ENCODE measurements at regions not wholly inside any gene's neighbourhood (a gene's known extent, or its start where the extent isn't known, plus 50 kb on each side); places are given as distances from the start of the nearest gene placed in this dataset.

DNA sequence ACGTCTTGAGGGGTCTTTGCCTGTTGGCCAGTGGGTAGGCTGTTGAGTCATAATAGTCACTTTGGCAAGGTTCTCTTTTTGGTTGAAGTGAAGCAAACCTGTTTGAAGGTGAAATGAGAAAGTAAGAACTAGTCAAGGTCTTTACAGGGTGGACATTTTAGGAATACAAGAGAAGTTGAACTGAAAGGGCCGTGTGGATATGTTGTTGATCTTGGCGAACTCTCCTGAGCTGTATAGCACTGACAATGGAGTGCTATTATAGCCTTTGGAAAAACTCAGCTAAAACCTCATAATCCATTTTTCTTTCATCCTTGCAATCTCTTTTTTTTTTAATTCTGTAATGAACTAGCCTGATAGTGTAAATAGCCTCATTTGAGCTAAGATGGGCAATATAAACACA is 248.1 kb downstream of the MEIS1 start:
- Histone ChIP-seq H3K27me3 (ENCODE audit: low read length) (no peaks in the 10 kb centered on the region), H3K4me2 (ENCODE audit: low read depth, low read length, poor library complexity, severe bottlenecking) (no peak overlapping the region)

DNA sequence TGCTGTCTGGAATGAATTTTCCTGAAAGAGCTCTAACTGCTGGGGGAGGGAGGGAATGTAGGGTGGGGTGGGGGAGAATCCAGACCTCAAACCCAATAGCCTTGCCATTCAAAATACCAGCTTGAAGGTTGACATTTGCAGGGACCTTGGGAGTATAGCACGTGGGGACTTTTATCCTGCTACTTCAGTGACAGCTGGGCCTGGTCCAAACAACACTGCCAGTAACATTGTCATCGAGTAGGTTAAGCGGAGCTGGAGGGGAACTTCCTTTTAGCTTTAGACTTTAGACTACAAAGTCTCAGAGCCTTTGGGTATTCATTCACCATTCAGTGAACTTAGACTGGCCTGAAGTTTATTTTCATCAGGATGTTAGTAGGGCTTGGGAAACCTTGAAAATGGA is 248.7 kb downstream of the MEIS1 start:
- Histone ChIP-seq H3K79me2 (ENCODE audit: low read length) (no peaks in the 10 kb centered on the region), H4K20me1 (ENCODE audit: insufficient read depth, low read depth, low read length) (no peaks in the 10 kb centered on the region), H3K9me3 (ENCODE audit: low read length) (no peaks in the 10 kb centered on the region), H3K9ac (ENCODE audit: low read length) (no peak overlapping the region), H3K4me1 (ENCODE audit: low read length) (no peaks in the 10 kb centered on the region), H3K36me3 (ENCODE audit: insufficient read depth, low read length) (no peaks in the 10 kb centered on the region), H3K4me2 (ENCODE audit: low read depth, low read length, poor library complexity, severe bottlenecking) (no peak overlapping the region), H2AFZ (ENCODE audit: low read length) (no peak overlapping the region), H3K9me2 (replicated peaks; ENCODE audit: insufficient read depth, low read length) (no peaks in the 10 kb centered on the region), H3K27ac (ENCODE audit: low read length) (no peak overlapping the region), H3K27me3 (ENCODE audit: low read length) (no peaks in the 10 kb centered on the region), H3K4me3 (ENCODE audit: low read length) (no peak overlapping the region)
- DNase-seq: no peak

More for the DNA sequence above, 248.1 kb downstream of the MEIS1 start:
- no peak for DNase-seq
- Histone ChIP-seq H2AFZ (ENCODE audit: low read length) (no peak overlapping the region), H3K36me3 (ENCODE audit: insufficient read depth, low read length) (no peaks in the 10 kb centered on the region), H3K4me3 (ENCODE audit: low read length) (no peak overlapping the region), H3K9ac (ENCODE audit: low read length) (no peak overlapping the region), H3K9me3 (ENCODE audit: low read length) (no peaks in the 10 kb centered on the region), H3K27ac (ENCODE audit: low read length) (no peak overlapping the region), H4K20me1 (ENCODE audit: insufficient read depth, low read depth, low read length) (no peaks in the 10 kb centered on the region), H3K79me2 (ENCODE audit: low read length) (no peaks in the 10 kb centered on the region), H3K9me2 (replicated peaks; ENCODE audit: insufficient read depth, low read length) (no peaks in the 10 kb centered on the region), H3K4me1 (ENCODE audit: low read length) (no peaks in the 10 kb centered on the region)

DNA sequence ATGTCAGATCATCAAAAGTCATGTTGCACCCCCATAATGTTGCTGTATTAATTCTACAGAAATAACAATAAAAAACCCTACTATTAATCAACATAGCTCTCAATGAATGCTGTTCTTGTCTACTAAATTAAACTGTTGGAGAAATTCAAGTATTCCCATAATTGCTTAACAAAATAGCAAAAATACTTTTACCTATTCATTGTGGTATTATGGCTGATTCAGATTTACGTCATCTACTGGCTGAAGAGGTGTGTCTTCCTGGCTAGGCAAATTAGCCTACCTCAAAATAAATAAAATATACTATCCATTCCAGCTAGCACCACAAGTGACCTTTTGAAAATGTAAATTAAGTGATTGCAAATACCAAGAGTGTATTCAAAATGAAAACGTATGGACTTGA is 249.4 kb downstream of the MEIS1 start:
- no peaks in the 10 kb centered on the region for H4K20me1 ChIP-seq (ENCODE audit: insufficient read depth, low read depth, low read length)
- no peak overlapping the region for H3K9ac ChIP-seq (ENCODE audit: low read length)
- H3K79me2 ChIP-seq (ENCODE audit: low read length): no peaks in the 10 kb centered on the region

DNA sequence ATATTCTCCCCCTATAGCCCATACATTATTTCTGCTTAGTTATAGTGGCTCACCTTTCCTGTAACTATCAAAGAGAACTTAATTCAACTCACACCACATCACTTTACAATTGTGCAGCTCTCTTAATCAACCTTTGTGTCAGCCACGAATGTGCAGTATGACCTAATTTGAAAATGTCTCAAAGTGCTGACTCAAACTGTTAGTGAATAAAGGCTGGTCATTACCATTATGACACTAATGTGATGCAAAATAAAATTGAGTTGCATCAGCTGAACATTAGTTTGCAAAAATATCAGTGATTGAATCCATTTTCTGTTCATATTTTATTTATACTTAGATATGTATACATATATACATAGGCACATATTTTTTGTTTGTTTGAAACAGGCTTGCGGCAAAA is 251.8 kb downstream of the MEIS1 start:
- Histone ChIP-seq H3K27ac (ENCODE audit: low read length) (no peak overlapping the region), H3K9me3 (ENCODE audit: low read length) (no peaks in the 10 kb centered on the region), H3K79me2 (ENCODE audit: low read length) (no peaks in the 10 kb centered on the region), H3K9me2 (replicated peaks; ENCODE audit: insufficient read depth, low read length) (no peaks in the 10 kb centered on the region), H3K4me1 (ENCODE audit: low read length) (no peaks in the 10 kb centered on the region), H3K4me3 (ENCODE audit: low read length) (no peak overlapping the region), H4K20me1 (ENCODE audit: insufficient read depth, low read depth, low read length) (no peaks in the 10 kb centered on the region), H3K27me3 (ENCODE audit: low read length) (no peaks in the 10 kb centered on the region), H2AFZ (ENCODE audit: low read length) (no peak overlapping the region), H3K36me3 (ENCODE audit: insufficient read depth, low read length) (no peaks in the 10 kb centered on the region), H3K4me2 (ENCODE audit: low read depth, low read length, poor library complexity, severe bottlenecking) (no peak overlapping the region), H3K9ac (ENCODE audit: low read length) (no peak overlapping the region)
- DNase-seq: no peak

More for the DNA sequence above, 249.4 kb downstream of the MEIS1 start:
- no peak overlapping the region for H3K4me2 ChIP-seq (ENCODE audit: low read depth, low read length, poor library complexity, severe bottlenecking)
- no peak overlapping the region for H2AFZ ChIP-seq (ENCODE audit: low read length)
- H3K9me2 ChIP-seq (replicated peaks; ENCODE audit: insufficient read depth, low read length): no peaks in the 10 kb centered on the region
- H3K4me1 ChIP-seq (ENCODE audit: low read length): no peaks in the 10 kb centered on the region
- no peaks in the 10 kb centered on the region for H3K9me3 ChIP-seq (ENCODE audit: low read length)
- no peak for DNase-seq
- H3K27me3 ChIP-seq (ENCODE audit: low read length): no peaks in the 10 kb centered on the region
- H3K4me3 ChIP-seq (ENCODE audit: low read length): no peak overlapping the region
- H3K27ac ChIP-seq (ENCODE audit: low read length): no peak overlapping the region
- H3K36me3 ChIP-seq (ENCODE audit: insufficient read depth, low read length): no peaks in the 10 kb centered on the region

DNA sequence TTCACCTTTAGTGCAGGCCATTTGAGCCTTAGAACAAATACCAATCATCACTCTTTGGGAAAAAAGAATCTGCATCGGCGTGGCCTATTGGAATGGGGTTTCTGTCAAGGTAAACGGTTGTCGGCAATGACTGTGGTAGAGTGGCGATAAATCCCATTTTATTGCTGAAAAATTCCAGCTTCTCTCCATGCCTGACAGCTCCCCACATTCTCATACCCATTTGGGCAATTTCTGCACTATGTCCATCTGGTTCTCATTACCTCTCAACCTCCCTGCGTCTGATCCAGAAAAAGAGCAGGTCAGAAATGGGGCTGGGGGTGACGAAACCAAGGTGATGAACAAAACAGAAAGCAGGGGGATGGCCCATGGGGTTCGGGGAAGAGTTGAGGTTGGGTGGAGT is 254.0 kb downstream of the MEIS1 start:
- H3K4me1 ChIP-seq (ENCODE audit: low read length): no peaks in the 10 kb centered on the region

DNA sequence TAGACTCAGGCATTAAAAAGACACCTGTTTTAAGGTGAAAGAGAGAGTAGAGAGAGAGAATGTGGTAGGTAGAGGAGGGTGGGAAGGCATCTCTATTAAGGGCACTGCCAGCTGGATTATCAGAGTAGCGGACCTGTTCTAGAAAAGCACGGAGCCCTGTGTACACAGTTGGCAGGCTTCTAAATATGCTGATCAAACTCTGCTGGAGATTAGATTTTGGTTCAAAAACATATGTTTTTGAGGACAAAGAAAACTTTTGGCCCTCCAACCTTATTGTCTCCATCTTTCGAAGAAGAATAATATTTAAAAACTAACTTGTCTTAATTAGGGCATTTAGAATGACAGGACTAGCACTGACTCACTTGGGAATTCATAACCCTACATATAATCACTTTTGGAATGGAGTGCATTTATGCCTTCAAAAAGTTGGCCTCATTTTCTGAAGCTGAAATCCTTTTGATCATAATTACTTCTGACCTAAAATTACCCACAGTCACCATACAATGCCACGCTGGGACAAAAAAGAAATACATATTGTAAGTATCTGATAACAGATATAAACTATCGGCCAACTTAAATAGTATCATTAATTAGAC is 254.6 kb downstream of the MEIS1 start:
- Histone ChIP-seq H3K4me2 (ENCODE audit: low read depth, low read length, poor library complexity, severe bottlenecking) (no peak overlapping the region), H2AFZ (ENCODE audit: low read length) (no peak overlapping the region), H3K79me2 (ENCODE audit: low read length) (no peaks in the 10 kb centered on the region), H3K4me3 (ENCODE audit: low read length) (no peak overlapping the region), H3K27ac (ENCODE audit: low read length) (no peak overlapping the region), H3K9me2 (replicated peaks; ENCODE audit: insufficient read depth, low read length) (no peaks in the 10 kb centered on the region), H3K36me3 (ENCODE audit: insufficient read depth, low read length) (no peaks in the 10 kb centered on the region), H4K20me1 (ENCODE audit: insufficient read depth, low read depth, low read length) (no peaks in the 10 kb centered on the region), H3K27me3 (ENCODE audit: low read length) (no peaks in the 10 kb centered on the region), H3K4me1 (ENCODE audit: low read length) (no peaks in the 10 kb centered on the region), H3K9me3 (ENCODE audit: low read length) (no peaks in the 10 kb centered on the region), H3K9ac (ENCODE audit: low read length) (no peak overlapping the region)
- DNase-seq: no peak

More for the DNA sequence above, 254.0 kb downstream of the MEIS1 start:
- H2AFZ ChIP-seq (ENCODE audit: low read length): no peak overlapping the region
- no peak overlapping the region for H3K4me2 ChIP-seq (ENCODE audit: low read depth, low read length, poor library complexity, severe bottlenecking)
- H3K9ac ChIP-seq (ENCODE audit: low read length): no peak overlapping the region
- no peaks in the 10 kb centered on the region for H3K79me2 ChIP-seq (ENCODE audit: low read length)
- no peaks in the 10 kb centered on the region for H3K9me2 ChIP-seq (replicated peaks; ENCODE audit: insufficient read depth, low read length)
- no peaks in the 10 kb centered on the region for H3K9me3 ChIP-seq (ENCODE audit: low read length)
- no peaks in the 10 kb centered on the region for H3K27me3 ChIP-seq (ENCODE audit: low read length)
- no peak overlapping the region for H3K27ac ChIP-seq (ENCODE audit: low read length)
- H3K36me3 ChIP-seq (ENCODE audit: insufficient read depth, low read length): no peaks in the 10 kb centered on the region
- no peak overlapping the region for H3K4me3 ChIP-seq (ENCODE audit: low read length)
- no peaks in the 10 kb centered on the region for H4K20me1 ChIP-seq (ENCODE audit: insufficient read depth, low read depth, low read length)
- DNase-seq: no peak

DNA sequence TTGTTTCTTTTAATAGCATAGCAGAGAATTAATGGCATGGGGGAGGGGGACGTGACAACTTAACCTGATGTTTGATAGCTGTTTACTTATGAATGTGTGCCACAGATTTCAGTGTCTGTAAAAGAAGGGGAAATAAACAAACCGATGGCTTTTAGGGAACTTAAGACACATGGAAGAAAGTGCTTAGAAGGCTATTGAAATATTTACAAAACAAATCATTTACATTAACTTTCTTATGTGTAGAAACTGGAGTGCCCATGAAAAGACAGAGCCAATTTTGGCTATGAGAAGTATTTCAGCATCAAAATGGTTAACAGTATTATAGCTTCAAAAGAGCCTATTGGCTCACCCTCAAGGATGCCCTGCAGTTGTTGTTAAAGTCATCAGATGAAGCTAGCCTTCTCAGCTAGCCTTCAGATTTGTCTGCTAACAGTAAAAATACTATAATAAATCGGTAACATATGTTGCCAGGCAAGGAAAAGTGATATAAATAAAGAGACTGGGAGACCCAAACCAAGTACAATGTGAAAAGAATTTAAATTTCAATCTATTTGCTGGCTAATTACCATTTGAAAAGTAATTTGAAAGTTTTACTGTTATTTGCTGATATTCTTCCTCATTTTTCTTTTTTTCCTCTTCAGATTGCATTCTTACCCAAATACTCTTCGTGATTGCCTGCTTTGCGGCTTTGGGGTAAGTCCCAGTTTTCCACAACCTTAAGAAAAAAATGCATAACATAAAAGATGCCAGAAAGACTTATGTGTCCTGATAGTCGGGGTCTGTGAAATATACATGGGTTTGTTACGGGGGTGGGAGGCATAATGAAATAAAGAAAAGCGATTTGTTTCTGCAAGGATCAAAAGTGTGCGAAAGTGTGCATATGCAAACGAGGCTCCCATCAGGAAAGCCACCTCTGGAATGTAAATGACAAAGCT is 256.4 kb downstream of the MEIS1 start:
- Histone ChIP-seq H3K9me3 (ENCODE audit: low read length) (no peaks in the 10 kb centered on the region), H3K36me3 (ENCODE audit: insufficient read depth, low read length) (no peaks in the 10 kb centered on the region), H3K4me2 (ENCODE audit: low read depth, low read length, poor library complexity, severe bottlenecking) (no peak overlapping the region), H3K4me1 (ENCODE audit: low read length) (no peaks in the 10 kb centered on the region), H3K27me3 (ENCODE audit: low read length) (no peaks in the 10 kb centered on the region), H3K9ac (ENCODE audit: low read length) (no peak overlapping the region), H3K9me2 (replicated peaks; ENCODE audit: insufficient read depth, low read length) (no peaks in the 10 kb centered on the region), H3K27ac (ENCODE audit: low read length) (no peak overlapping the region), H3K79me2 (ENCODE audit: low read length) (no peaks in the 10 kb centered on the region), H3K4me3 (ENCODE audit: low read length) (no peak overlapping the region), H4K20me1 (ENCODE audit: insufficient read depth, low read depth, low read length) (no peaks in the 10 kb centered on the region), H2AFZ (ENCODE audit: low read length) (no peak overlapping the region)
- DNase-seq: no peak

DNA sequence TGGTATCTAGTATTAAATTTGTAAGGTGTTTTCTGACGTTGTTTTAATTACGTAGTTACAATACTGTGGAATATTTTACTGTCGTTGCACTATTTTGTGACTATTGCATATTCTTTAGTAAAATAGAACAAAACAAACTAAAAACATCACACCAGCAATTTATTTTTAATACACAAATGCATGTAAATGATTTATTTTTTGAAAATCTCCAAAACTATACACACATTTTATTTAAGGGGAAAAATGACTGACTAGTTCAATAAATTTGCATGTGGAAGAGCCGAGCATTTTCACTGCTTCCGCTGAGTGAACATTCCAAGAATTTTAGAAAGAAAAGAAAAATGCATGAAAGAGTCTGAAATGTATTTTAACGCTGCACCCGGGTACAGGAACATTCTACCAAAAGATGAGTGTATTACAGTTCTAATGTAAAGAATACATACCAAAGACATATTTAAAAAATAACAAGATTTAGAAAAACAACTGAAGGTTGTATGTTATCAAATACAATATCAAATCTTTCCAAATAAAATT is 257.7 kb downstream of the MEIS1 start:
- no peak overlapping the region for H3K27ac ChIP-seq (ENCODE audit: low read length)
- no peaks in the 10 kb centered on the region for H3K9me3 ChIP-seq (ENCODE audit: low read length)
- H3K4me1 ChIP-seq (ENCODE audit: low read length): no peaks in the 10 kb centered on the region
- no peaks in the 10 kb centered on the region for H3K27me3 ChIP-seq (ENCODE audit: low read length)
- no peaks in the 10 kb centered on the region for H3K9me2 ChIP-seq (replicated peaks; ENCODE audit: insufficient read depth, low read length)
- H3K36me3 ChIP-seq (ENCODE audit: insufficient read depth, low read length): no peaks in the 10 kb centered on the region
- no peak overlapping the region for H3K4me2 ChIP-seq (ENCODE audit: low read depth, low read length, poor library complexity, severe bottlenecking)
- H3K79me2 ChIP-seq (ENCODE audit: low read length): no peaks in the 10 kb centered on the region
- no peak overlapping the region for H3K9ac ChIP-seq (ENCODE audit: low read length)
- no peaks in the 10 kb centered on the region for H4K20me1 ChIP-seq (ENCODE audit: insufficient read depth, low read depth, low read length)
- H2AFZ ChIP-seq (ENCODE audit: low read length): no peak overlapping the region
- no peak overlapping the region for H3K4me3 ChIP-seq (ENCODE audit: low read length)
- DNase-seq: no peak

Measured in Karpas-422 (cell line).